Astrocyte of the hippocampus (primary cell): ENCODE measurements at regions not wholly inside any gene's neighbourhood (a gene's known extent, or its start where the extent isn't known, plus 50 kb on each side); places are given as distances from the start of the nearest gene placed in this dataset.
"Not testable (repeated sequence)": the region's sequence is repeated elsewhere in the genome, so short reads cannot be mapped to it uniquely, and the experiment has no call there.

Source experiments
- DNase-seq: peaks from one replicate; pipeline ENCODE4 v3.0.0; 2011; ENCODE audit warnings: low read depth, low spot score

DNA sequence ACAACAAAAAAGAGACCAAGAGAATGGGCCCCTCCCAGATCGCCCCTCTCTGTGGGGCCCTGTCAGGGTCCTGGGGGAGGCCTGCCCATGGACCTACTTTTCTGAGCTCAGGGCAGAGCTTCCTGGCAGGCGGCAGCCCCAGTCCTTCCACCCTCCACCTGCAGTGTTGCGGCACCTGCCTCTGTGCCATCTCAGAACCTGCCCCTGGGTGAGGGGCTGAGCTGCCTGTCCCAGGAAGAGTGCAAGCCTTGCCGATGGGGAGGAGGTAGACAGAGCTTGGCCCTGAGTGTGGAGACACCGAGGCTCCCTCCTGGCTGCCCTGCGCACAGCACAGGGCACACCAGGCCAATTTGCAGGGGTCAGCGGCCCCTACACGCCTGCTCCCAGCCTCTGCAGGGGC lies 67.5 kb downstream of the UNCX start:
- DNase-seq = no peak

DNA sequence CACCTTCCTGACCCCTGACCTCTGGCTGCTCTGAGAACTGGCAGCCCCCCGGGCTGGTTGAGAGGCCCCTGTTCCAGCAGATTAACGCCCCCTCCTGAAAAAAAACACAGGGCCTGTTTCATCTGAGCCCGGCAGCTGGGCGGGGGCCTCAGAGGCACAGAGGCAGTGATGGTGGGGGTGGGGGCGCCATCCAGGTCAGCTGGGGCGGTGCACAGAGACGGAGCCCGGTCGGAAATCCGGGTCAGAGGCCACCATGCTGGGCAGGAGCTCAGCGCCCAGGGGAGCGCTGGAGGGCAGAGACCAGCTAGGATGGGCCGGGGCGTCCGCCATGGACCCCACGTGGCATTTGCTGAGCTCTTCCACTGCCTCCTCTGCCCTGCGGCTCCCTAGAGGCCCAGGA lies 68.0 kb downstream of the UNCX start:
- no peak for DNase-seq

DNA sequence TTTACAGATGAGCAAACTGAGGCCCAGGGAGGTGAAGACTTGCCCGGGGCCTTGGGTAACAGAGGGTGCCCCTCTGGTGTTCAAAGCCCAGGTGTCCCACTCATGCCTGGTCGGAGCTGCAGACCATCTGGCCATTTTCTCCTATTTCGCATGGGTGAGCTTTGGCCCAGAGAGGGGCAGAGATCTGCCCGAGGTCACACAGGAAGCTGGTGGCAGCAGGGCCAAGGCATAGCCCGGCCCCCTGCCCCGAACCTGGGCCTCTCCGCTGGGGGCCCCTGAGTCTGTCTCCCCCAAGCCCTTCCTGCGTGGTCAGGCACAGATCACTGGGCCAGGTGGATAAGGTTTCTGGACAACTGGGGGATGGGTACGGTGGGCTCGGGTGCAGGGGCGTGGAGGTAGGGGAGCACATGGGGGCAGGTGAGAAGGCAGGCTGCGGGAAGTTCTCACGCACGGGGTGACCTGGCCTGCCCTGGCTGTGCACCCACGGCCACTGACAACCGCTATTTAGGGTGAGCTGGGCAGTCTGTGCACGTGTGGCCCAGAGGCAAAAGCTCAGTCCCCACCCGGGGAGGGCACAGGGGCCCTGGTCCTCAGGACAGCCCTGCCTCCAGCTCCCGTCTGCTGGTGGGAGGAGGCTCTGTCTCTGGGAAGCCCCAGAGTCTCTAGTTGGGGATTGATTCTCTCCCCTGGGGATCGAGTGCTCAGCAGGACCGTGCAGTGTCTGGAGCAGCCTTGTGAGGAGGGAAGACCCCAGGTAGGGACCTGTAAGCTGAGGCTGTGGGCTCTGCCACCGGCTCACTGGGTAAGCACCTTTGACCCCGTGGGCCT lies 68.6 kb downstream of the UNCX start:
- no peak for DNase-seq

DNA sequence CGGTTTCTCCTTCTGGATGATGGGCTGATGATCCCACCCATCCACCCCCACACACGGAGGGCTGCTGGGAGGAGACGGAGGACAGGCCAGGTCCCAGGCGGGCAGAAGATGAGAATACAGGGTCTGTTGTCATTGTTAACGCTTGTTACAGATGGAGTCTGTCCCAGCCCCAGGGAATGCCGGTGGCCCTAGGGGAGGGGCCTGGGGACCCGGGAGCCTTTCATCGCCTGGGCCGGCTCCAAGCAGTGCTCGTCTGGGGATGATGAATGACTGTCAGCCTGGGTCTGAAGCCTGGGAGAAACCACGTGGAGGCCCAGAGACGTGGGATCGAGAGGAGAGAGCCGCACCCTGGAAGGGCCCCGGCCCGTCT lies 69.2 kb downstream of the UNCX start:
- no peak for DNase-seq

DNA sequence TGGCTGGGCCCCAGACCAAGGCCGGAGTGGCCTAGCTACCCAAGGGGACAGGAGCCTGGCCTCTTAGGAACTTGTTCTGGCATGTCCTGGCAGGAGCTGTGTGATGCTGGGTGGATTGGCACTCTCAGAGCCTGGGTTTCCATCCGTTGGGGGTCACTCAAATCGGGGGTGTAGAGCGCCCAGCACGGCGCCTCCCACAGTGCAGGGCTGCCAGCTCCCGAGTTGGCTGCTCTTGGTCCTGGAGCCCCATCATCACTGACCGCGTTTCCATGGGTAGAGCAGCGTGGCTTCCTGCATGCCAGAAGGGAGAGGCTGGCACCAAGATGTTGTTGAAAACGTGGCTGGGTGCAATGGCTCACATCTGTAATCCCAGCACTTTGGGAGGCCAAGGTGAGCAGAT lies 70.3 kb downstream of the UNCX start:
- no peak for DNase-seq

DNA sequence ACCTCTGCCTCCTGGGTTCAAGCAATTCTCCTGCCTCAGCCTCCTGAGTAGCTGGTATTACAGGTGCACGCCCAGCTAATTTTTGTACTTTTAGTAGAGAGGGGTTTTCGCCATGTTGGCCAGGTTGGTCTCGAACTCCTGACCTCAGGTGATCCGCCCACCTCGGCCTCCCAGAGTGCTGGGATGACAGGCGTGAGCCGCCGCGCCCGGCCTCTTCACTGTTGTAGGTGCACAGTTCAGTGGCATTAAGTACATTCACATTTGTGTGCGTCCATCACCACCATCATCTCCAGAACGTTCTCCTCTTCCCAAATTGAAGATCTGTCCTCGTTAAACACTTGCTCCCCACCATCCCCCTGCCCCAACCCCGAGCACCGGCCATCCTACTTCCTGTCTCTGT lies 71.3 kb downstream of the UNCX start:
- DNase-seq = not testable (repeated sequence)

DNA sequence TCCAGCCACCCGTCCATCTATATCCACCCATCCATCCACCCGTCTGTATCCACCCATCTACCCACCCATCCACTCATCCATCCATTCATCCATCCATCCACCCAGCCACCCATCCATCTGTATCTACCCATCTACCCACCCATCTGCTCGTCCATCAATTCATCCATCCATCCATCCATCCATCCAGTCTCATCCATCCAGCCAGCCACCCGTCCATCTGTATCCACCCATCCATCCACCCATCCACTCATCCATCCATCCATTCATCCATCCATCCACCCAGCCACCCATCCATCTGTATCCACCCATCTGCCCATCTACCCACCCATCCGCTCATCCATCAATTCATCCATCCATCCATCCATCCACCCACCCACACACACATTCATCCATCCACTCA lies 73.2 kb downstream of the UNCX start:
- no peak for DNase-seq

DNA sequence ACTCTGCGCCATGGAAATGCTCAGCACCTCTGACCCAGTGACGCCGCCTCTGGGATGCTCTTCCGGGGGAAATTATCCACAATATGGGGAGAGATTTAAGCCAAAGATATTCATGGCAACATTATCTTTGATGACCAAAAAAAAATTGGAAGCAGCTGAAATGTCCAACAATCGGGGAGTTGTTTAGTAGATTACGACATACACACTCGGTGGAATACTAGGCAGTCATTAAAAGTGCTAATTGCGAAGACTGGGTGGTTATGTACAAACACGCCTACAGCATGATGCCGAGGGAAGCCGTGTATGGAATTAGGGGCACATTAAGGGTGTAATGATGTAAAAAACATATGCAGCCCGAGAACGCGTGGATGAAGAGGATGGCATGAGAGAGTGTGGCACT lies 75.2 kb downstream of the UNCX start:
- no peak for DNase-seq

DNA sequence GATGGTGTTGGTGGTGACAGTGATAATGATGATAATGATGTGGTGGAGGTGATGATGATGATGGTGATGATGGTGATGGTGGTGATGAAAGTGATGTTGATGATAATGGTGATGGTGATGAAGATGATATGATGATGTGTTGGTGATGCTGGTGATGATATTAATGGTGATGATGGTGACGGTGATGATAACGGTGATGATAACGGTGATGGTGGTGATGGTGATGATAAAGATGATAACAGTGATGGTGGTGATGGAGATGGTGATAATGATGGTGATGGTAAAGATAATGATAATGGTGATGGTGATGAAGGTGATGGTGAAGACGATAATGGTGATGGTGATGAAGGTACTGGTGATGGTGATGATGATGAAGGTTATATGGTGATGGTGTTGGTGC lies 76.6 kb downstream of the UNCX start:
- no peak for DNase-seq

DNA sequence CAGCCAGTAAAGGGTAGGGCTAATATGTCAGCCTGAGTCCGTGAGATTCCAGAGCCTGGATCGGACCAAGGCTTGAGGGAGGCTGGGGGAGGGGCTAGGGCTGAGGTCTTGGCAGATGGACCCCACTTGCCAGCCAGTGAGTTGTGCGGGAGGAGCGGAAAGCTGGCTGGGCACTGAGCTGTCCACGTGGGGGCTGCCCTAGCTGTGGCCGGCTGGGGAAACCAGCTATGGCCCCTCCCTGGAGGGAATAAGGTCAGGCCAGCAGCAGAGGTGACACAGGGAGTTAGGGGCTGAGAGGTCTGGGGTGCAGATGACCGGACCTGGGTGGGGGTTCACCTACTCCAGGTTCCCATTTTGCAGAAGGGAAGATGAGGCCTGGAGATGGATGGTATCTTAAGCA lies 77.3 kb downstream of the UNCX start:
- DNase-seq = no peak

DNA sequence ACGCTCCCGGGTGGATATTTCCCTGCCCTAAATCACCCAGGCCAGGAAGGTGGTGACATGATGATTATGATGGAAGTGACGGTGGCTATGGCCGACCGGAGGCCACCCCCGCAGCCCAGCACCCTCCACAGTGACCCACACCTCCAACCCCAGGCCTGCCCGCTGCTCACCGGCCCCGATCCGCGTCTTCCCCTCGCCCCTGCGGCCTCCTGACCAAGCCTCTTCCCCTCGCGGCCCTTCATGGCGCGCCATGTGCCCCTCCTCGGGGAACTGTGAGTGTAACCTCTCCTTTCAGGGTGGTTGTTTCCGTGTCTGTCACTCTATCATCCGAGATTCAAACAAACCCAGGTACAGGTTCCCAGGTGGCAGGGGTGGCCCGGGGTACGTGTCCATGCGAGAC lies 78.3 kb downstream of the UNCX start:
- no peak for DNase-seq

DNA sequence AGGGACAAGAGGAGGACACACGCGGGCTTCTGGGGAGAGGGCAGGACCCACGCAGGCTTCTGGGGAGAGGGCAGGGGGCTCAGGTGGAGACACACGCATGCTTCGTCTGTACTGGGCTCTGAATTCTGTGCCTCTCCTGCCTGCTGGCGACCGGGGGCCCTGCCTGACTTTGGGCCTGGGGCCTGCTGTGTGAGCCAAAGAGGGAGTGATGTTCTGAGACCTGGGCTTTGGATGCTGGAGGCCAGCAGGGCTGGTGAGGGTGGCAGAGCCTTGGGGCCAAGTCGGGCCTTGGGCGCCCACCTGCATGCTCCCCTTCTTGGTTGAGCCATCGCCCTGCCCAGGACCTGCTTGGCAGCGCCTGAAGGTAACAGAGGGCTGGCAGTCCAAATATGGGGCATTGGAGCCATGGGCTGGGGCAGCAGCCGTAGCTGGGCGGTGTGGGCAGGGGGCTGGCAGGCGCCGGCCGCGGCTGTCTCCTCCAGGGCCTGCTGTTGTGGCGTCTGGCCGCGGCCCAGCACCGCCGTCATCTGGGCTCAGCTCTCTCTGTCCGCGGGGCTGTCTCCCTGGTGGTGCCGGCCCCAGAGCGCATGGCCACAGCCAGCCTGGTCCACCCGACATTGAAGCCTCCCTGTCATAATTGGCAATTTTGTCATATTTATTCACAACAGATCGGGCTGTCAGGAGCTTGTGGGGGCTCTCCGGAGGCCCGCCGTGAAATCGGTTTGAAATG lies 78.9 kb downstream of the UNCX start:
- DNase-seq = no peak

DNA sequence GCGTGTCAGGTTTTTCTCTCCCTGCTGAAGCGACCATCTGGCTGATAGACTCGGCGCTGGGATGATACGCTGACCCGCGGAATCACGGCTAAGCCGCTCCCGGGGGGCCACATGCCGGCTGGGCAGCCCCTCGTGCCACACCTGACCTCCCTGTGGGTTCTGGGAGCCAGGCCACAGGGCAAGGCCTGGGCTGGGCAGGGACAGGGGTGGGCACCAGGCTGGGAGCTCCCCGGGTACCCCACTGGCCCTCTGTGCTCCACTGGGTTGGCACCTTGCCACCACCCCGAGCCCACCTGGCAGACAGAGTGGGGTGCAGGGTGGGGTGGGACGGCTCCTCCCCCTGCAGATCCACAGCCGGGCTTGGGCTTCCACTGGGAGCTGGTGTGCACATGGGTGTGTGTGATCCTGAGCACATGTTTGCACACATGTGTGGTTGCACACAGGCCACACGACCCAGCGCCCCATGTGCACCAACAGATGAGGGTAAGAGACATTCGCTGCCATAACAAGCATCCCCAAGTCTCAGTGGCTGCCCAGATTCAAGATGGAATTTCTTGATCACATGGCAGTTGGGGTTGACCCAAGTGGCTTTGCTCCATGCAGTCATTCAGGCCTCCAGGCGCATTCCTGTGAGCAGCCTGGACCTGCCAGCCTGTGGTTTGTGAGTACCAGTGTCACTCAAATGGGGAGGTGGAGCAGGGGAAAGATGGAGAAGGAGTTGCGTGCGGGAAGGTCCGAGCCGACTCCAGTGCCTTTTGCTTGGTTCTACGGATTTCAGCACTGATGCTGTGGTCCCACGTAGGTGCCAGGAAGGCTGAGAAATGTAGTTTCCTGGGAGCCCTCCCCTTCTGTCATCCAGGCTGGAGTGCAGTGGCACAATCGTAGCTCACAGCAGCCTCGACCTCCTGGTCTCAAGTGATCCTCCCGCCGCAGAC lies 79.7 kb downstream of the UNCX start:
- no peak for DNase-seq

DNA sequence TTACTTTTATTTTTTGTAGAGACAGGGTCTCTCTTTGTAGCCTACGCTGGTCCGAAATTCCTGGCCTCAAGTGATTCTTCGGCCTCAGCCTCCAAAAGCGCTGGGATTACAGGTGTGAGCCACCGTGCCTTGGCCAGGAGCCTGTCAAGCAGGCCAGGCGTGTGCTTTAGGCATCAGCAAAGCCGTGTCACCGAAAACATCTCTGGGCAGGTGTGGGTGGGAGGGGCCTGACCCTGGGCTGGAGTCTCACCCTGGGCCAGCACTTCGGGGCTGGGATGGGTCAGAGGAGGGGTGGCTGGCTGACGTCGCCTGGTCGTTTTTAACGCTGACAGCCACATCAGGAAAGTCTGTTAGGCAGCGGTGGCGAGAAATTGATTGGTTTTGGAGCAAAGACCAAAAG lies 80.9 kb downstream of the UNCX start:
- no peak for DNase-seq

DNA sequence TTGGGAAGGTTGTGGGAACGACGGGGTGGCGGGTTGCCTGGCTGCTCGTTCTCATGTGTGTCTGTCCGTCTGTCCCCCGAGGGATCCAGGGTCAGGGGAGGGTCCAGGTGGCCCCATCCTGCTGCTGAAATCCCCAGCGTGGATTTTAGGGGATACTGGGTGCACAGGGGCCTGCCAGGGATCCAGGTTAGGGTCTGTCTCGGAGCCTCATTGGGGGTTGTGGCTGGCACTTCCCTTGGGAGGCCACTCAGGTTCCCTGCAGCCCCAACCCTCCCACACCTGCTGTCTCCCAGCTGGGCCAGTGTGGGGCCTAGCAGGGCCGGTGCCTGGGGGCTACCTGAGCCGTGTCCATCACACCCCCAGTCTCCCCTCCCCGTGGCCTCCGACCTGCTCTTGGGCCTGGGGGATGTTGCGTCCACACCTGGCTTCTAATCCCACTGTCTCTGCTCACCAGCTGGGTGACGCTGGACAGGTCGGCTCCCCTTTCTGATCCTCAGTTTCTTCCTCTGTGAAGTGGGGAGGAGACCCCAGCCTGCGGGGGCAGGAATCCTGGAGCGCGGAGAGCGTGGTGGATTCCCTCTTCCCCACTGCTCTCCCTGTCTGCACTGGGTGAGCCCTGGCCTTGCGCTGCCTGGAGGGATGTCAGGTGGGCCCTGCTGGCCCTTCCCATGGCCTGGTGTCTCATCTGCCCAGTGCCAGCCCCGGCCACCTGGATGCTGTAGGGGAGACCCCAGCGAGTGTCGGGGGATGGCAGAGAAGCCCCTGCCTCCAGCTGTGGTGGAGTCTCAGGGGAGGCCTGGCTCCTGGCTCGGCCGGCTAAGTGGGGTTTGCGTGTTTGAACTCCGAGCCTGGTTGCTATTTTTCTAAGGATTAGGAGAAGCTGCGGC lies 81.6 kb downstream of the UNCX start:
- no peak for DNase-seq

DNA sequence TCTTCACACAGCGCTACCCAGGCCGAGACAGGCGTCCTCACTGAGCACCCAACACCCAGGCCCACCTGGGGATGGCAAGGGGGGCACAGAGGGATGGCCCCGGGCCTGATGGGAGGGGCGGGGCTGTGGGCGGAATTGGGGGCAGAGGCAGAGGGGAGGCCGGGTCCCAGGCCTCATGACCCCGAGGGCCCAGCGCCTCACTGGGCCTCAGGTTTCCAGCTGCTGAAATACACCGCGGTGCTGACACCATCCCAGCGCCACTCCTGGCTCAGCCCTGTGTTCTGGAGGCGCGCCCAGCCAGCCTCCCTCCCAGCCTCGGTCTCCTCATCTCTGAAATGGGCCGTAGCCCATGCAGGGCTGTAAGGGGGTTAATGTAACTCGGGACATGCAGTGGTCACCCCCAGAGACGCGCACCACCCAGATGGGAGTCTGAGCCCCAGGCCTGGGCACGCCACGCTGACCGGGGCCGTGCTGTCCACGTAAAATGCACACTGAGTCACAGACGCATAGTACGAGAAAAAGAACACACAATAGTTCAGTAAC lies 82.3 kb downstream of the UNCX start:
- DNase-seq = no peak

DNA sequence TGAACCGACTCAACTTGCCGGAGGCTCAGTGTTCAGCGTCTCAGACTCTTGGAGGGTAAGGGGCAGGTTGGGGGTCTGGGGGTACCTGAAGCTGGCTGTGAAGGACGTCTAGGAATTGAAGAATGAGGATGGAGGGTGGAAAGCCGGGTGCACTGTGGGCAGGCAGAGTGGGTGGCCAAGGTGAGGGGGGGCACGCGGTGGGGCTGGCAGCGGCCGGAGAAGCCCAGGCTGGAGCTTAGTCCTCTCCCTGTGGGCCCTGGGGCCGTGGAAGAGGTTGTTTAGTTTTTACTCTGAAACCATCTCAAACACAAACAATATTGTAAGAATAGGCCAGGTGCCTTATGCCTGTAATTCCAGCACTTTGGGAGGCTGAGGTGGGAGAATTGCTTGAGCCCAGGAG lies 83.4 kb downstream of the UNCX start:
- no peak for DNase-seq

DNA sequence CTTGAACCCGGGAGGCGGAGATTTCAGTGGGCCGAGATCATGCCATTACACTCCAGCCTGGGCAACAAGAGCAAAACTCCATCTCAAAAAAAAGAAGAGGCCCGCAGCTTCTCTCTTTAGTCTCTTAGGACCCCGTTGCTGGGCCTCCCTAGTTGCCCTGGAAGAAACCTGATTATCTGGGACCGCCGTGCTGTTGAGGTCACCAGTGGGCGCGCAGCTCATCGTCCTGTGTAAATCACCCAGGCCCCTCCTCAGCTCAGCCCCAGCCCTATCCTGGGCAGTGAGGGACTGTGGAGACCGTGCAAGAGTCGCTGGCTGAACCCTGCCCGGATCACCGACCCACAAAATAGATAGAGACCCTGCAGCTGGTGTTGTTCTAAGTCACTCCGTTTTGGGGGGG lies 85.0 kb downstream of the UNCX start:
- no peak for DNase-seq

DNA sequence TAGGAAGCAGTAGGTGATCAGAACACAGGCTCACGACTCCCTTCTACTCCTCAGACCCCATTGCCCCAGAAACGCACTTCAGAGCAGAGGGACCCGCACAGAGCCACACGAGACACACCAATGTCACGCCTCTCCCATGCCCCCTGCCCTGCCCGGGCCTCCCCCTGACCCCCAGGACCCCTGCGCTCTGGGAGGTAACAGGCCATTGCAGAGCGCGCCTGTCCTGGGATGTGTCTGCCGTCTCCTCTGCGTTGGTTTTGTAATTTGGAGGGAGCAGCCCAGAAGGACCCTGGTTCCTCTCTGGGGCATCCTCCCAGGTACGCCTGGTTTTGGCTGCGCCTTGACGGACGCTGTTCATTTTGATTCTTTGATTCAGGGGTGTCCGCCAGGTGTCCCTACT lies 85.4 kb downstream of the UNCX start:
- DNase-seq = no peak

DNA sequence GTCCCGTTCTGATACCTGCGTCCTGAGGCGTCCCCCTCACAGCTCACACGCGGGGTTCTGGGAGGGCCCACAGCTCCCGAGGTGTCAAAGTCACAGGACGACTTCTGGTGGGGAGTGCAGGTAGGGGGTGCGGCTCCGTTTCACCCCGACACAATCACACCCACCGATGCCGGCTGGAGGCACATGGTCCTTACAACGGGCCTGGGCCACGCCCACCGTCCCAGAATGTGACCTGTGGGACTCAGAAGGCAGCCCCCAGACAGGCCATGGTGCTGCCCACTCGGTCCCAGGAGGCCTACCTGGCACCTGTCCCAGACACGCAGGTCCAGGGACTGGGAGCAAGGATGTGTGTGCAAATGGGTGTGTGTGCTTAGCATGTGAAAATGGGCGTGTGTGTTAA lies 86.0 kb downstream of the UNCX start:
- no peak for DNase-seq

DNA sequence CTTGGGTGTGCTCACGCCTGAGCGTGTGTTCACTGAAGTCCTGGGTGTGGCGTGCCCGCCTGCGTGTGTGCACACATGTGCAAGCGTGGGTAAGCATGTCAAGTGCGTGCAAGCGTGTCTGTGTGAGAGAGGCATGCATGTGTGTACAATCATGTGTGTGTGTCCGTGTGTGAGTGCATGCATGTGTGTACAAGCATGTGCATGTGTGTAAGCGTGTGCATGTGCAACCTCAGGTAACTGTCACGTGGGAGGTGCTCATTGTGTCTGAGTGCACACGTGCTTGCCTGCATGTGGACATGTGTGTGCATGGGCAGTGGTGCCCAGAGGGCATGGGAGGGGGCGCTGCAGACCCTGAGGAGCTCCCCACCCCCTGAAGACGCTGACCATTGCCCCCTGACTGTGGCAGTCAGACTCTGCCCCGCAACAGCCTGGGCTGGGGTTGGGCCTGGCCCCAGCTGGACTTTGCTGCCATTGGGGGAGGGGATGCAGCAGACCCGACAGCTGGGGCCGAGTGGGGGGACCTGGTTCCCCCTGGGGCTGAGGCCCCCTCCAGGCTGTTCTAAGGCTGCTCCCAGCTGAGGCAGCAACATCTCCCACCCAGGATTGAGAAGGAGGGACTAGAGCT lies 88.1 kb downstream of the UNCX start:
- no peak for DNase-seq
